Brain pericyte (primary cell): ENCODE measurements at regions not wholly inside any gene's neighbourhood (a gene's known extent, or its start where the extent isn't known, plus 50 kb on each side); places are given as distances from the start of the nearest gene placed in this dataset.

Experiments used
- DNase-seq: peaks from one replicate; pipeline ENCODE4 v3.0.0-alpha.2; 2012; ENCODE audit warnings: low read depth, low spot score

DNA sequence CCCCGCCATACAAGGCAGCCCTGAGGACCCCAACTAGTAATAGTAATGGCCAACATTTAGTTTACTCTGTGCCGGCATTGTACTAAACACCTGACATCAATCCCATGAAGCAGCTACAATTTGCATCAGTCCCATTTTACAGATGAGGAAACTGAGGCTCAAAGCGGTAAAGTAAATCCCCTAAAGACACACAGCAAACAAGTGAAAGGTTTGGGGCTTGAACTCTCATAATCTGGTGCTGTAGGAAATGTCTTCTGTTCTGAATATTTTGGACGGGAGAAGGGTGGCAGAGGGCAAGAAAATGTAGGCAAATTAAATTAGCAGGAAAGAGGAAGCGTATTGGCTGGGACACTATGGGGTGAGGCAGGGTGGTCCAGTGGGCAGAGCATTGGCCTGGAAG, 160.3 kb upstream of the SYT13 start:
- DNase-seq = no peak

DNA sequence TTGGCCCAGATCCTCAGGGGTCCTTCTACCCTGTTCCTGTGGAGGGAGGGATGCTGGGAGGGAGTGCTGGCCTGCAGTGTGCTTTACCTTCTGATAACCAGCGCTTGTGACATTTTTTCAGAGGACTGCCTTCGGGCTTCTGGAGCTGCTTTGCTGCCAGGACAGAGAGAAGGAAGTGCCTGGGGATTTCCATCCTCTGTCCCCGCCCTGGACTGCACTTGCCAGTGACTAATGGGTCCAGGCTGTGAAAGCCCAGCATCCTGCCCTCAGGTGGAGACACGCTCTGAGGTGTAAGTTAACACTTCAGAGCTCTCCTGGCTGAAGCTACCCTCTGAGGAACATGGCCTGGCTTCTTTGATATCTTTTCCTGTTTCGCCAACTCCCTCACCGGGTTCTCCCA, 158.7 kb upstream of the SYT13 start:
- DNase-seq = no peak

DNA sequence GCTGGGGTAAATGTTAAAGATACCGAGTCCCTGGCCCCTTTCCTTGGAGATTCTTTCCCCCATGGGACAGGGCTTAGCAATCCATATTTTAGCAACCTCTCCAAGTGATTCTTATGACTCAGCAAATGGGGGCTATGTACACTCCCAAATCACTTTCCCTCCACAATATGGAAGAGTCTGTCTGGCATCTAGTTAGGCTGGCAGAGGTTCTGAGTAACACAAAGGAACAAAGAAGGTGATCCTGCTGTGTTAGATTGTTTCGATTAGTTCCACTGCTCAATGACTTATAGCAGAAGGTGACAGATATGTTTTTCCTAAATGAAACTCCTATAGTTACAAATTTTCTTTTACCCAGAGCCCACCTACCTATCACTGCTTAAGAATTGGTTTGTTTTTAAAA, 154.0 kb upstream of the SYT13 start:
- DNase-seq = no peak

DNA sequence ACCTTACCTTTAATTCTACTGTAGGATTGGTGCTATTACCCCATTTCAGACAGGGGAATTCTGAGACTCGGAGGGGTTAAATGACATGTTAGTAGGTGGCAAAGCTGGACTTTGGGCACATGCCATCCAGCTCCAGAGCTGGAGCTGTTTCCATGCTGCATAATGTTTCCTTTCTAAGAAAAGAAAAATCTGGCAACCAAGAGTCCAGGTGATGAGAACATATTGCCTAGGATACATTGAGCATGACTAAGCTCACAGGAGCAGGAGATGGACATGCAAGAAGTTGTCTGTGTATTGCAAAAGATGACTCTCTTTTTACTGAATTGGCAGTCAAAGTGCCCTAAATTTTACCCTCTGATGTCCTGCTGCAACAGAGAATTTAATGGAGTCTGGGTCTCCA, 150.8 kb upstream of the SYT13 start:
- DNase-seq = no peak

DNA sequence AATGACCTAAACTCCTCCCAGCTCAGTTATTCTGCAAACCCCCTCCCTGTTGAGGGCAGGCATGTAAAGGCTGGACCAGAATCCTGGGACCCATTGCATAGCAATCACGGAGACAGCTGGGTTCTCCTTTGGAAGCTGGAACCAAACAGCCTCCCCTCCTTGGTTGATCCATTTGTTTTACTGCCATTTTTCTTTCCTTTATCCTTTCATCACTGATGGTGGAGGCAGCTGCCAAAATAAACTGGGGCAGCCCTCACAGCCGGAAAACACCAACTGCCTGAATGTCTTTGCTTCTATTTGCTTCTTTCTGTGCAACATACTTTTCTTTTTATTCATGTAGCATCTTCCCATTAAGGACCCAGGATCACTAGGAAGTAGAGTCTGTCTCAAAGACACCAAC, 150.0 kb upstream of the SYT13 start:
- DNase-seq = no peak

DNA sequence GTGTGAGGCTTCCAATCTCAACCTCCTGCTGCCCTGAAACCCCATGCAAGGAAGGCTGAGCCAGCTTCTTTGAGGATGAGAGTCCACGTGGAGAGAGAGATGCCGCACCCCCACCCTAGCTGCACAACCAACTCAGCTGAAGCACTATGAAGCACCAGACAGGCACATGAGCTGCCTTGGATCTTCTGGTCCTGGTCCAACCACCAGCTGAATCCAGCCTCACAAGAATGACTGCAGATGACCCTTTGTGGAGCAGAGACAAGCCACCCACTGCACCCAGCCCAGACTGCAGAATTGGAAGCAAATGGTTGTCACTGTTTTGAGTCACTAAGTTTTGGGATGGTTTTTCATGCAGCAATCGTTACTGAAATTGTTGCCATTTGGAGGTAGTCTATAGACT, 149.6 kb upstream of the SYT13 start:
- no peak for DNase-seq

DNA sequence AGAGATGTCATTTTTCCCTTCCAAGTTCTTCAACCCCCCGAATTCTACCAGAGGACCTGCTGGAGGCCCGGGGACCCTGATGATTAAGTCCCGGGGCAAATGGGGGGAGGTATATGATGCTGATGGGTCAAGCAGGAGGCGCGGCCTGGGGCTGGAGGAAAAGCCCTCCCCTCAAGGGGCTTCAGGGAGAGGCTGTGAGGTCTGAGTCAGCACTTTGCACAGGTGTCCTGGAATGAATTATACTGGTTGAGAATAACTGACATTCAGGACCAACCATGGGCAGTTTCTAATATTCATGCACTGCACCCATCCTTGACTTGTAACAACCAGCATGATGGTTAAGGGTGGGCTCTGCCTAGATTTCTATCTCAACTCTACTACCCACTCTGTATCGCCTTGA, 146.8 kb upstream of the SYT13 start:
- DNase-seq = no peak

DNA sequence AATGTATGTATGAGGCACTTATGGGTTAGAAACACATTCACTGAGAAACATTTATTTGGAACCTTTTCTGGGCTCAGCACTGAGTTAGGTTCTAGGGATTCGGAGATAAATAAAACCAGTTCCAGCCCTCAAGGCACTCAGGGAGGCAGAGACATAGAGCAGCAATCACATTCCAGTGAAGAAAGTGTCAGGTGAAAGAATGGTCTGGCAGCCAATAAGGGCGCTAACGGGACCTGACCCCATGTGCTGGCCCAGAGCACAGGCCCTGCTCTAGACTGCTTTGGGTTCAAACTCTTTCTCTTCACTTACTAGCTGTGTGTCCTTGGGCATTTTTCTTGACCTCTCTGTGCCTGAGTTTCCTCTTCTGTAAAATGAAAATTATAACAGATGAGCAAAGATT, 146.0 kb upstream of the SYT13 start:
- DNase-seq = no peak

DNA sequence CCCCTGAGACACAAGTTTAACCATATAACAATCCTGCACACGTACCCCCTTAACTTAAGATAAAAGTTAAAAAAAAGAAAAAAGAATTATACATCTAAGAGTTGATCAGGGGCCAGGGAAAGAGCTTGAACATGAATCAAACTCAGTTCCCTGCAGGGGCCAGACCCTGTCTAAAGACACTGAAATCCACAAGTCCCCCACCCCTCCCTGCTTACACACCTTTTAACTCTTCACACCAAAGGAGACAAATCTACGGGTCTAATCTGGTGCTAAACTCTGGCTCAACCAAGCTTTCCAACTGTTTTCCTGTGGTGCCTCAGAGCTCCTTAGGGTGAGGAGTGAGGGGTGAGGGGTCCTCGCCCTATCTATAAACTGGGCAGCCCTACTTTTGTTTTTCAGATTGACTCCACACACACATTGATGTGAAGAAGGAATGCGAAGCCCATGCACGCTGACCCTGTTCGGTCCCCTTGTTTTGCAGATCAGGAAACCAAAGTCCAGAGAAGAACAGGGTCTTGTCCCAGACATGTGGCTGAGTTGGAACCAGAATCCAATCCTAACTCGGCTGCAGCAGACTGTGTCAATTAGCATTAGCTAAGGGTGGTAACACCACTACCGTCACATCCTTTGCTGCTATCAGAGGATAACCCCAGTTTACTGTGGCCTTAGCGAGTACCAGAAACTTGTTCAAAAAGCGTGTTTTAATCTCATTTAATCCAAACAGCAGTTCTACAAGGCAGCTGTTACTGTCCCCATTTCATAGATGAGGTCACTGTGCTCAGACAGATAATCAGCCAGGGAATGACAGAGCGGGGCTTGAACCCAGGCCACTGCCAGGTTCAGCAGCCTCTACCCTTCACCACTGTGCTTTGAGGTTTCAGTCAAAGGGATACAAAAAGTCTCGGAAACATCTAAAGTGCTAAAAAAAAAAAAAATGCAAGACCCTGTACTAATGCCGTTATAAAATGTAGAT, 145.2 kb upstream of the SYT13 start:
- no peak for DNase-seq

DNA sequence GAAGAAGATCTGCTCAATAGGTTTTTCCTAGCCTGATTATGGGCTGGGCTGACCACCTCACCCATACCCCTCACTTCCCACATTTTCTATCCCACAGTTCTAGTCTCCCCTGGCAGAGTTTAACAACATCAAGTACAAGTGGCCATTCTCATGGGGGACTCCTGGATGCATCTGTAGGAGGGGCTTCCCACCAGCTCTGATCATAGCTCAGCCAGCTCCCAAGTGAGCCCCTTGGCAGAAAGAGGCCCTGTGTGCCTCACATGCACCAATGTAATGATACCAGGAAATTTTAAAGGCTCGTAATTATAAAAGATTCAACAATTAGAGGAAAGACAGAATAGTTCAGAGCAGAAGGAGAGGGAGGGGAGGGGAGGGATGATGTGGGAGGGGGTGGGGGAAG, 144.2 kb upstream of the SYT13 start:
- no peak for DNase-seq

DNA sequence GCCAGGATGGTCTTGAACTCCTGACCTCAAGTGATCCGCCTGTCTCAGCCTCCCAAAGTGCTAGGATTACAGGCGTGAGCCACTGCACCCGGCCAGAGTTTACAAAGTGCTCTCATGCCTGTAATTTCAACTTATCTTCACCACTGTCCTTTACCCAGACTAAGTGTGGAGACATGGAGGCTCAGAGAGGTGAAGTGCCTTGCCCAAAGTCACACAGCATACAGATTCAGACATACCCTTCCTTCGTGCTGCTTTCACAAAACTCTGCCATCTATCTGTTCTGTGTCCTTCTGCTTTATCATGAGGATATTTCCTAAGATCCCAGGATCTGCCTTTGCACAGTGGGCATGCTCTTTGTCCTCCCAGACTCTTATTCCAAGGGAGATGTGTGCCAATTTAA, 143.6 kb upstream of the SYT13 start:
- no peak for DNase-seq

DNA sequence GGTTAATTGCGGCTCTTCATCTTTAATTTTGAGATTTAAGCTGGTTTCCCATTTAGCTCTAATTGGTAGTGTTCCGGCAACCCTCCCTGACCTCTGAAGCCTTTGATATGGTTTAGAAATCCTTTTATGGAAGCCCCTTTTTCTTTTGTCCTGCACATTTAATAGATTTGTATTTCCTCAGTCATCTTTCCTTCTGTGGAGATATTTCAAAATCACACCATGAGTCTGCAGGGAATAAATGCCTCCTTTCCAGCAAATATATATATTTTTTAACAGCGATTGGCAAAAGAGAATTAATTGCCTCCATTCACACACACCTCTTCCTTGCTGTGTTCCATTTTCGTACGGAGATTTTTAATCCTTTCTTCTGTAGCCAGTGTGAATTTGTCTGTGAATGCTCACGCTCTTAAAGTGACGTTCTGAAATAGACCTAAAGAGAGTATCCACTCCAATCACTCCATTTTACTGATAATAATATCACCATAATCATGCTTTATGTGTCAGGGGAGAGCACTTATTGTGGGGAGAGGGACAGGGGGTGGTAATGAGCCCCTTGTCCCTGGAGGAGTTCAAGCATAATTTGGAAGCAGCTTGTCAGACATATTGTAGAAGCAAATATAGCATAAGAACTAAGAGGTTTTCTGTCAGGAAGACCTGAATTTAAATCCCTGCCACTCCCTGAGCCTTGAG, 142.5 kb upstream of the SYT13 start:
- no peak for DNase-seq

DNA sequence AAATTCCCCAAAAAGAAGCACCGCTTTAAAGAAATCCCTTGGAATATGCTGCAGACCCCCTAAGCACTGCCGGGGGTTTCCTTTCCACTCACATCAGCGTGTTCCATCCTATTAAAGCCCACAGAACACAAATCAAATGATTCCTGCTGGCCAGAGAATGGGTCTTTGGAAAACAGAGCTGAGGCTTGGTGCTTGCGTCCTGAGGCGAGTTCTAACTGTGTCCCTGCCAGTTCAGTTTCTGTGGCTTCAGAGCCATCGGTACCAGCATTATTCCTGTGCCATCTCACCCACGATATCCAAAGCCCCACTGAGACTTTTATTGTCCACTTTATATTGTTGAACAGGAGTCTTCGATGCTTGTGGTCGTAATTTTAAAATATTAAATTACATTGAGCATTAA, 142.0 kb upstream of the SYT13 start:
- DNase-seq = no peak

DNA sequence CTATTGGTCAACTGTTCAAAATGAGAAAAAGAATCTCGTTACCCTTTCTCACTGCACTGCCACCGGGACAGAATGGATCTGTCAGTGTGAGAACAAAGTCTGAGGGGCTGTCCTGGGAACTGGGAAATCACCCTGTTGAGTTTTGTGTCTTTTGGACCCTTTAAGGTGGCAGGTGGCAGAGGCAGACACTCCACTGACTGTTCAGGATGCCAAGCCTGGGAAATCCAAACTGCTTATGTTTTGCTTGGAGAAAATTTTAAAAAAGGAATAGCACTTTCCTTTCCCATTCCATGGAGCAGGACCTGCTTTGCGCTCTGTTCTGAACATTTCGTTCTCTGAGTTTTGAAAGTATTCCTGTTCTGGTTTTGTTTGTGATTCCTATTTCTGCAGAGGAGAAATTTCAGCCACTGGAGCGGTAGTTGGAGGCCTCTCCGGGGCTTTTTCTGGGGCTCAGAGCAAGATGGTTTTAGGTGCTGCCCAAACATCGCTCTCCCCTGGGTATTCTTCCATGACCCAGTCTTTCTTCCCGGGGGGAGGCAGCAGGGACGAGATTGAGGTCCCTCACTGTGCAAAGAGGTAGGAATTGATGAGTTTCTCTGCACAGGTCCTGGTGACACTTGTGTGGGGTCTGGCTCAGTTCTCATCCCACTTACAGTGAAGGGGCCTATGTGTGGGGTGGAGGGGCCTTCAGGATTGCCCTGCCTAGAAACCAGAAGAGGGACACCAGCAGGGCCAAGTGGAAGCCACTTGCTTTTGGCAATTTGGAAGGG, 138.5 kb upstream of the SYT13 start:
- DNase-seq = no peak

DNA sequence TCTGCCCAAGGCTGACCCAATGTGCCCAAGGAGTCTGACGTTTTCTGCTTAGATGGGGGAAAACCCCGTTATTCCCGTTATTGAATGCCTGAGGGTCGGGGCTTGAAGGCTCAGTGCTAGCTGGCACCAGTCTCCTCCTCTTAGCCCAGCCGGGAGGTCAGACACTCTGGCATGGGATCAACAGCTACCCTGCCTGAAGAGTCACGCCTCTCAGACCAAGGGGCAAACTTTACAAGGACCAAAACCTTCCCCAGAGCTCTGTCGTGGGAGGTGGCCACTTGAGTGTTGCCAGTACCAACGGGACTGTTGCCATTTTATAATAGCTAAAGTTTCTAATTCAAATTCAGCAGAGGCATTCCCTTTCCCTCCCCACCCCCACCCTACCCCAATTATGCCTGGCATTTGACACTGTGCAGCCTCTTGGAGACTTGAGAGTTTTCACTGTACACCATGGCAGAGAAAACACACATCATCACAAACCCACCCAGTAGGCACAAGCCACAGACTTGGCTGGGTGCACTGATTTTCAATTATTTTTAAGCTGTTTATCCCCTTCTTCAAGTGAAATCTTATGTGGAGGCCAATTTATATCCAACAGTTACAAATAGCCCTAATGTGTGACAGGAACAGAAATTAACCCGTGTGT, 137.5 kb upstream of the SYT13 start:
- no peak for DNase-seq

DNA sequence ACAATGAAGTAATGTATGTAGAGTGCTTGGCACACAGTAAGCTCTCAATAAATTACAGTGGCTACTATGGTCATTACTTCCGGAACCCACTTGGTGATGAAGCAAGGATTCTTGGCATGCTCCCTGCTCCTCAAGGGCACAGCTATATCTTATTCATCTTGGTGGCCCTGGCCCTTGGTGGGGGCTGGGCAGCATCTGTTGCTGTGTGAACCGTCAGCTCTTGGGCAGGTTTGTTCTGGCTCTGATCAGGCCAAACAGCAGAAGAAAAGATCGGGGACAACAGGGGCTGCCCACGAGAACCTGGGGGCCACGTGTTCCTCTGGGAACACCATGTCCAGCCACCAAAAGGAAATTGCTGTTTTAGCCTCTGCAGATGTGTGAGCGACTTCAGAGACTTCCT, 136.9 kb upstream of the SYT13 start:
- no peak for DNase-seq

DNA sequence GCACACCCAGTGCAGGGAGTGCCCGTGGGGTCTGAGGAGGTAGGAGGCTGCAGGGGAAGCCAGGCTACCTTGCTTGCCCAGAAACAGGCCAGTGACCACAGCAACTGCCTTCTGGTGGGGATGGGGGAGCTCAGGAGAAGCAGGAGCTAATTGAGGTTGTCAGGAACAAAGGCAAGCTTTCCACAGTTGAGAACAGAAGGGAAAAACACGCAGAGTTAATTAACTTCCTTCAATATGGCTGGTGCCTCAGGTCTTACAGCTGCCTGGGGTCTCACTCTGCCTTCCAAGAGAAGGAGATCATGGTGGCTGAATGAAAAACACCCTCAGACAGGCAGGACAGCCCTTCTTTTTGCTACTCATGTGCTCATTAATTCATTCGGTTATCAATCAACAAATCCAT, 127.9 kb upstream of the SYT13 start:
- DNase-seq = no peak

DNA sequence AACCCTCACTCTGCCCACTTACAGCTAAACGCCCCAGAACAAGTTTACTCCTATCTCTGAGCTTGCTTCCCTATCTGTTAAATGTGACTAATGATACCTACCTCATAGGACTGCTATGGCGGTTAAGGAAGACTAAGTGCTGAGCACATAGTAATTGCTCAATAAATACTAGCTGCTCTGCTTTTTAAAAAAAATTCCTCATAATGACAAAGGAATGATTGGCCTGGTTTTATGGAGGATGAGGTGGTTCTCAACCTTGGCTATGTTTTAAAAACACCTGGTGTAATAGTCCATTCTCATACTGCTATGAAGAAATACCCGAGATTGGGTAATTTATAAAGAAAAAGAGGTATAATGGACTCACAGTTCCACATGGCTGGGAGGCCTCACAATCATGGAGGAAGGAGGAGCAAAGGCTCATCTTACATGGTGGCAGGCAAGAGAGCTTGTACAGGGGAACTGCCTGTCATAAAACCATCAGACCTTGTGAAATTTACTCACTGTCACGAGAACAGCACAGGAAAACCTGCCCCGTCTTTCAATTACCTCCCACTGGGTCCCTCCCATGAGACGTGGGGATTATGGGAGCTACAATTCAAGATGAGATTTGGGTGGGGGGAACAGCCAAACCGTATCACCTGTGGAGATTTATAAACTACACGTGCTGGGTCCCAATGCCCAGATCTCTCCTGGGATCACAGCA, 127.2 kb upstream of the SYT13 start:
- no peak for DNase-seq

DNA sequence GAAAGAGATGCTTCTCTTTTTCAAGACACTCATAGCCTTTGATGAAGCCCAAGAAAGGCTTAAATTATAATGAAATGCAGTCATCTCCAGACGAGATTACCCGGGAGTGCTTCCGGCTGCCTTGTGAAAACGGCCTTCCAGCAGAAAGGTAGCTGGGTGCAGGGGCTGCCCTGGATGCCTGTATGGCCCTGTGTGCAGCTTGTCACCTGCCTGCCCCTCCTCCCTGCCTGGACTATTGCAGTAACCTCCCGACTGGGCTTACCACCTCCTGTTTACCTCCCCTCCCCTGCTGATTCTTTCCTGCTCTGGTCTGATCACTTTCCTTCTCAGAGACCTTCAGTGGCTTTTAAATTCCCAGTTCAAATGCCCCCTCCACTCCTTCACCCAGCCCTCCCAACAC, 126.4 kb upstream of the SYT13 start:
- DNase-seq = no peak

DNA sequence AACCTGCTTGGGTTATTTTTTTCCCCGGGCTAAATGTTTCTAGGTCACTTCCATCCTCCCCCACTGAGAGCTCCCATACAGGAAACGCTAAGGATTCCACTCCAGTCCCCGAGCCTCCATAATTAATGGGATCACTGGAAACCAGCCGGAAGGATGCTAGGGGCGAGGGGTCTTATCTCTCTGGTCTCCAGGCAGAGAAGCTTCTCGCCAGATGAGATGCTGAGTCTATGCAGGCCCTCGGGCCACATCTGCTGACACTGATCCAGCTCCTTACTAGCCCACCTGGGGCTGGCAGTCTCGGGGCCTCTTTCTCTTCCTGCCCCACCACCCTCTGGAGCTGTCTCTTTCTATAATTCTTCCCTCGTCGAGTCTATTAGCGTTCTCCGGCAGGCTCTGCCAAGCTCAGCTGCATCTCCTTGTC, 125.9 kb upstream of the SYT13 start:
- no peak for DNase-seq

DNA sequence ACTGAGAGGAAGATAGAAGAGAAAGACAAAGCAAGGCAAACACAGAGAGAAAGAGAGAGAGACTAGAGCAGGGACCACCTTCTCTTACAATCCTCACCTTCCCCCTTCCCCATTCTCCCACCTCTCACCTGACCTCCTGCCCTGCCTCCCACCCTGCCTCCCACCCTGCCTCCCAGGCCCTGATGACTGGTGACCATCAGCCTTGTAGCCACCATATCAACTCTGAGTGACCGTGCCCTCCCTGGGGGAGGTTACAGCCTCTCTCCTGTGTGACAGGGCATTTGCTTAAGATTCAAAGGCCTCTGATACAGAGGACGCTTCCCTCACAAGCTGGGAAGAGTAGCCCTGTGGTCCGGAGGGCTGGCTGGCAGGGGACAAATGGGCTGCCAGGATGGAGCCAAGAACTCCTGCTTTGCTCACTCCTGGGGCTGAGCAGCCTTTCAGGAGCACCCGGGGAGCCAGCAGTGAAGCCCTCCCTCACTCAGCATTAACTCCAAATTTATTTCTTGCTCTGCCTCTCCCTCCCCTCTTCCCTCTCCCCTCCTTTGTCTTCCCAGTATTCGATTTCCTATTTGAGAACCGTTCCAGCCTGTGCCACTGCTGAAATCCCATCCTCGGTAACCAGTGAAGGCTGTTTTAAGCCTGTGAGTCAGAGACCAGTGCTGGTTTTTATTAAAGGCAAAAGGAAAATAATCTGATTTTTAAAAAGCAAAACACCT, 125.2 kb upstream of the SYT13 start:
- no peak for DNase-seq
